Nephron (organoid): ENCODE measurements at regions not wholly inside any gene's neighbourhood (a gene's known extent, or its start where the extent isn't known, plus 50 kb on each side); places are given as distances from the start of the nearest gene placed in this dataset.

ENCODE experiments used
- H3K27ac Mint-ChIP-seq, 3 experiments: 2 replicates each; pipeline ENCODE4 v1.8.0; 2020; ENCODE audit warnings: mixed read lengths in 3 of 3, mild to moderate bottlenecking in 2 of 3, moderate library complexity in 1 of 3
- H3K27me3 Mint-ChIP-seq: 2 replicates; pipeline ENCODE4 v1.8.0; 2021; ENCODE audit warnings: low read depth, mild to moderate bottlenecking, moderate library complexity, mixed read lengths
- H3K36me3 Mint-ChIP-seq: 2 replicates; pipeline ENCODE4 v1.8.0; 2020; ENCODE audit warnings: low read depth, mixed read lengths
- H3K4me1 Mint-ChIP-seq: 2 replicates; pipeline ENCODE4 v1.8.0; 2020; ENCODE audit warnings: mixed read lengths
- H3K4me3 Mint-ChIP-seq, 3 experiments: 2 replicates each; pipeline ENCODE4 v1.8.0; 2020; ENCODE audit warnings: mild to moderate bottlenecking in 3 of 3, mixed read lengths in 3 of 3, moderate library complexity in 2 of 3
- H3K9me3 Mint-ChIP-seq: 2 replicates; pipeline ENCODE4 v1.8.0; 2020; ENCODE audit warnings: mixed read lengths
- CTCF ChIP-seq, 3 experiments: fragments of 200-600 bp; sonication (generic); IDR thresholded peaks; one replicate each; pipeline ENCODE4 v1.5.0; 2021; ENCODE audit warnings: antibody characterized with exemption in 3 of 3; ENCODE audit not compliant: unreplicated experiment in 3 of 3

GRCh38 chr9:115362640-115363039 is 244.7 kb upstream of the TNC start:
- H3K27me3 Mint-ChIP-seq: no peaks in the 10 kb centered on the region
- TF ChIP-seq CTCF (IDR thresholded peaks at IDR 0.05; ENCODE audit: unreplicated experiment in 3 of 3): no peak
- H3K9me3 Mint-ChIP-seq: no peaks in the 10 kb centered on the region
- H3K36me3 Mint-ChIP-seq: no peaks in the 10 kb centered on the region
- H3K4me1 Mint-ChIP-seq: peaks cover 25% of the 10 kb centered on the region
- no peak overlapping the region for H3K4me3 Mint-ChIP-seq
- peak overlapping the region in 2 of 3 experiments; percentile 64 to 70 for H3K27ac Mint-ChIP-seq

DNA sequence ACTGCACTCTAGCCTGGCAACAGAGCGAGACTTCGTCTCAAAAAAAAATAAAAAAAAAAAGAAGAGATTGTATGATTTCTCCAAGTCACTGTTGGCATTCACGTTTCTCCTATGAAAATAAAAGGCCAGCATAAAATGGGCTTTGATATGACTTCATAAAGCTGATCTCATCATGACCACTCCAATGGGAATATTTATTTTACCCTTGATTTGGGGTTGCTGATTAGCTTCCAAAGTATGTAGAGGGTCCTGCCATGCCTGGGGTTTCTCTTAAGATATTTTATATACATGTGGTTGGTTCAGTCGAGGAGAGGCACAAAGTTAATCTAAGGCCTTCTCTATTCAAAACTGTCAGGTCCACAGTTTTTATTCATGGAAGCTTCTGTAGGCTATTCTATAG is 247.0 kb upstream of the TNC start:
- H3K36me3 Mint-ChIP-seq: no peaks in the 10 kb centered on the region
- H3K9me3 Mint-ChIP-seq: no peaks in the 10 kb centered on the region
- TF ChIP-seq CTCF (IDR thresholded peaks at IDR 0.05; ENCODE audit: unreplicated experiment in 3 of 3): no peak
- H3K27me3 Mint-ChIP-seq: no peaks in the 10 kb centered on the region
- peaks cover 33% of the 10 kb centered on the region for H3K4me1 Mint-ChIP-seq
- no peak overlapping the region for H3K27ac Mint-ChIP-seq
- no peak overlapping the region for H3K4me3 Mint-ChIP-seq

DNA sequence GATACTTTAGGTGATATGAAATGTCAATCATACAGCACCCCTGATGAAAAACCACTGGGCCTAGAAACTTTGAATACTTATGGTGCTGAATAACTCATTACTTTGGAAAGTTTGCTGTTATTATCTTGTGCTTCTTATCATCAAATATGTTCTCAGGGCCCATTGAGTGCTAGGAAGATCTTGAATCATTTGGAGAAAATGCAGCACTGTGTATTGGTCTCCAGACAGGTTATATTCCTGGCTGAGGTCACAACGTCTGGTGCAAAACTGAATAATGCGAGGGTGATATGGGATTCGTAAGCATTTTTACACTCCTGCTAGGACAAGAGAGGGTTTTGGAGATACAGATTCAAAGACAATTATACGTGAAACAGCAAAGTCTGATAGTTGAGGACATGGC is 249.4 kb upstream of the TNC start:
- no peak overlapping the region for H3K4me3 Mint-ChIP-seq
- no peaks in the 10 kb centered on the region for H3K36me3 Mint-ChIP-seq
- peak overlapping the region in 1 of 3 experiments; percentile 23 for H3K27ac Mint-ChIP-seq
- peaks cover 4% of the 10 kb centered on the region for H3K27me3 Mint-ChIP-seq
- no peak for TF ChIP-seq CTCF (IDR thresholded peaks at IDR 0.05; ENCODE audit: unreplicated experiment in 3 of 3)
- H3K9me3 Mint-ChIP-seq: peaks cover 5% of the 10 kb centered on the region
- peaks cover 33% of the 10 kb centered on the region for H3K4me1 Mint-ChIP-seq

DNA sequence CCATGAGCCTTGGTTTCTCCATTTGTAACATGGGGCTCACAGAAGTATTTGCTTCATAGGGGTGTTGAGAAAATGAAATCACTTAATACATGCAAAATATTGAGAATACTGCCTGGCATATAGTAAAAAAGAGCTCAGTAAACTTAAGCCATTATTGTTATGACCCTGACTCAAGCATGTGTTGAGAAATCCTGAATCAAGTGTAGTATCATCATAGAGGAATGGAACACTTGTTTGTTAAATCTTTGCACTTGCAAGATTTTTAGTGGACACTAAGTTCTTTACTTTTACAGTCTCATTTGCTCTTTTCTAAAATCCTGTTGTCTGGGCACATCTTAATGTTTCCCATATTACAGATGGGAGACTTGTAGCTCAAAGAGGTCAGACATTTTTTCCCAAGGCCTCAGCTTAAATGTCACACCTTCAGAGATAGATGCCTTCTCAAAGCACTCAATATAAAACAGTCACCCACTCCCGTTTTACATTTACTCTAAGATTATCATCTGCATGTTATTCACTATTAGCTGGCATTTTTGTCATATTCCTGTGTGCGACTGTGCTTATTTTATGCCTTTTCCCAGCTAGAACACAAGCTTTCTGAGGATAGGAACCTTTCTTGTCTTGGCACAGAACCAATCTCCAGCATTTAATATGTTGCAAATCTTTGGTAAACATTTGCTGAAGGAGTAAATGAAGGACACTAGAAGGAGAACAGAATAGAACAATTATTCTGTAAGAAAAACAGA is 250.0 kb upstream of the TNC start:
- H3K4me3 Mint-ChIP-seq: no peak overlapping the region
- no peak overlapping the region for H3K27ac Mint-ChIP-seq
- H3K27me3 Mint-ChIP-seq: peaks cover 4% of the 10 kb centered on the region
- no peaks in the 10 kb centered on the region for H3K36me3 Mint-ChIP-seq
- TF ChIP-seq CTCF (IDR thresholded peaks at IDR 0.05; ENCODE audit: unreplicated experiment in 3 of 3): no peak
- H3K9me3 Mint-ChIP-seq: peaks cover 5% of the 10 kb centered on the region
- peaks cover 27% of the 10 kb centered on the region for H3K4me1 Mint-ChIP-seq

GRCh38 chr9:115369322-115369957 is 251.5 kb upstream of the TNC start:
- H3K27ac Mint-ChIP-seq: peak overlapping the region; percentile 91 to 95 (median 94)
- peak overlapping the region in 1 of 3 experiments; percentile 40 for H3K4me3 Mint-ChIP-seq
- no peaks in the 10 kb centered on the region for H3K36me3 Mint-ChIP-seq
- H3K9me3 Mint-ChIP-seq: peaks cover 5% of the 10 kb centered on the region
- no peak for TF ChIP-seq CTCF (IDR thresholded peaks at IDR 0.05; ENCODE audit: unreplicated experiment in 3 of 3)
- H3K4me1 Mint-ChIP-seq: peaks cover 26% of the 10 kb centered on the region
- peaks cover 7% of the 10 kb centered on the region for H3K27me3 Mint-ChIP-seq
